ENCODE measurements at regions not wholly inside any gene's neighbourhood (a gene's known extent, or its start where the extent isn't known, plus 50 kb on each side); places are given as distances from the start of the nearest gene placed in this dataset.
A peak's percentile ranks its signal among the peaks of the same experiment; 100 is the strongest.

DNA sequence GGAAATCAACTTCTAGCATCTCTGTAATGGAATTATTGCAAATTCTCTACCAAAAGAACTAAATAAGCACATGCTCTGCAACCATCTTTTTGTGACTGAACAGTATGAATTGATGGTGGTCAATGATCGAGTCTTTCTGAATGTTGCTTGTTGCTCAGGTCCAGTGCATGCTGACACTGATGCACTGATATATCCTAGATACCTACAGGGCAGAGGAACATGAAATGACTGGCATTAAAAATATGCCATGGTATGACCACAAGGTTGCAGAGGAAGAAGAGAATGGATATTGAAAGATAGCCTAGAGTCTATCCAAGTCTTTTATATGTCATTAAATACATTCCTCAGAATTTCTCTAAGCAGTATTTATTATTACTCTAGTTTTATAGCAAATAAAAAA is 692.8 kb upstream of the TENM3 start:
- no peak overlapping the region for H3K4me3 Mint-ChIP-seq
- no peaks in the 10 kb centered on the region for H3K36me3 Mint-ChIP-seq (ENCODE audit: low read depth)
- peaks cover 4% of the 10 kb centered on the region for H3K27me3 Mint-ChIP-seq (ENCODE audit: low read depth)
- H3K9me3 Mint-ChIP-seq: no peaks in the 10 kb centered on the region
- H3K27ac Mint-ChIP-seq: no peak overlapping the region
- no peaks in the 10 kb centered on the region for H3K4me1 Mint-ChIP-seq
- TF ChIP-seq, protein P1, sequence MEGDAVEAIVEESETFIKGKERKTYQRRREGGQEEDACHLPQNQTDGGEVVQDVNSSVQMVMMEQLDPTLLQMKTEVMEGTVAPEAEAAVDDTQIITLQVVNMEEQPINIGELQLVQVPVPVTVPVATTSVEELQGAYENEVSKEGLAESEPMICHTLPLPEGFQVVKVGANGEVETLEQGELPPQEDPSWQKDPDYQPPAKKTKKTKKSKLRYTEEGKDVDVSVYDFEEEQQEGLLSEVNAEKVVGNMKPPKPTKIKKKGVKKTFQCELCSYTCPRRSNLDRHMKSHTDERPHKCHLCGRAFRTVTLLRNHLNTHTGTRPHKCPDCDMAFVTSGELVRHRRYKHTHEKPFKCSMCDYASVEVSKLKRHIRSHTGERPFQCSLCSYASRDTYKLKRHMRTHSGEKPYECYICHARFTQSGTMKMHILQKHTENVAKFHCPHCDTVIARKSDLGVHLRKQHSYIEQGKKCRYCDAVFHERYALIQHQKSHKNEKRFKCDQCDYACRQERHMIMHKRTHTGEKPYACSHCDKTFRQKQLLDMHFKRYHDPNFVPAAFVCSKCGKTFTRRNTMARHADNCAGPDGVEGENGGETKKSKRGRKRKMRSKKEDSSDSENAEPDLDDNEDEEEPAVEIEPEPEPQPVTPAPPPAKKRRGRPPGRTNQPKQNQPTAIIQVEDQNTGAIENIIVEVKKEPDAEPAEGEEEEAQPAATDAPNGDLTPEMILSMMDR (IDR thresholded peaks at IDR 0.05; ENCODE audit: unreplicated experiment in 3 of 3): no peak

DNA sequence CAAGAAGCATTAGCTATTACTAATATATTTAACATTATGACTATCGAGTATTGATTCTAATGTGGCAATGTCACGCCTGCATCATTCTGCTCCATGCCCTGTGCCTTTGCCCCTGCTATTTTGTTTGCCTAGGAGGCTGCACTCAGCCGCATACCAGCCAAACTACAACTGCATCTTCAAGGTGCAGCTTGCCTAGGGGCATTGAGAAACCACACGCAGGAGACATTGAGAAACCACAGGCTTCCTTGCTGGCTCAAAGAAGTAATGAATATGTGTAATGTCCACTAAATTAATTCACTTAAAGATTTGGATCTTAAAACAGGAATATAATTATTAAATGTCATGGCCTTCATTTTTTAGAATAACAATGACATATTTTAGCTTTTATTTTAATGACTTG is 683.6 kb upstream of the TENM3 start:
- Mint-ChIP-seq H3K9me3 (no peaks in the 10 kb centered on the region), H3K36me3 (ENCODE audit: low read depth) (no peaks in the 10 kb centered on the region), H3K27ac (no peak overlapping the region), H3K27me3 (ENCODE audit: low read depth) (no peaks in the 10 kb centered on the region), H3K4me1 (no peaks in the 10 kb centered on the region), H3K4me3 (no peak overlapping the region)
- TF ChIP-seq, protein P1 (IDR thresholded peaks at IDR 0.05; ENCODE audit: unreplicated experiment in 3 of 3): no peak

DNA sequence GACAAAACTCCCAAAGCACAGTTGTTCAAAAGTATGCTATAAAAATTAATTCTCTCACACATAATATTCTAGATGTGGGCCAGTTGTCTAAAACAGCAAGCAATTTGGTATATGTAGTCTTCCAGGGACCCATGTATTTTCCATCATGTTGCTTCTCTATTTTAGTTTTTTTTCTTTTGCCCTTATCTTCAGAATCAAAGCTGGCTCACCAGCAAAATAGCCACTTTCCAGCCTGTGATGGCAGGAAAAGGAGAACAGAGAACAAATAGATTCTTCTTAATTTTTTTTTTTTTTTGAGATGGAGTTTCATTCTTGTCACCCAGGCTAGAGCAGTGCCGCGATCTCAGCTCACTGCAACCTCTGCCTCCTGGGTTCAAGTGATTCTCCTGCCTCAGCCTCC is 680.8 kb upstream of the TENM3 start:
- Mint-ChIP-seq H3K4me3 (no peak overlapping the region), H3K36me3 (ENCODE audit: low read depth) (no peaks in the 10 kb centered on the region), H3K27ac (no peak overlapping the region), H3K27me3 (ENCODE audit: low read depth) (no peaks in the 10 kb centered on the region), H3K4me1 (peaks cover 13% of the 10 kb centered on the region), H3K9me3 (no peaks in the 10 kb centered on the region)
- TF ChIP-seq, protein P1 (IDR thresholded peaks at IDR 0.05; ENCODE audit: unreplicated experiment in 3 of 3): no peak

DNA sequence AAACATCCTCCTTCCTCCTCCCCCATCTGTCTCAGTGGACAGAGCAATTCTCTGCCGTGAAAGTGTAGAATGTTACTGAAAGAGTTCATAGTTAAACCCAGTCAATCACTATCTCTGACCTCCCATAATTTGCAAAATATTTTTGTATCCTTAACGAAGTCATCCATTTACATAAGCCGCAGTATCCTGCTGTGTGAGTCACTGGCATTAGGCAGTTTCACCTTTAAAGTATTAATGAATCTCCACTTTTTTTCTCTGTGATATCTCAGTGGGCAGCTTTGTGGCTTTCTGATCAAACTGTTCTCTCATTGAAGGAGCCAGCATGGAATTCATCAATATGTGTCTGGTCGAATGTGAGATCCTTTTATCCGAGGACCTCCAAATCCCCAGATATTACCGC is 678.6 kb upstream of the TENM3 start:
- Mint-ChIP-seq H3K9me3 (no peaks in the 10 kb centered on the region), H3K4me3 (no peak overlapping the region), H3K27ac (no peak overlapping the region), H3K27me3 (ENCODE audit: low read depth) (no peaks in the 10 kb centered on the region), H3K36me3 (ENCODE audit: low read depth) (no peaks in the 10 kb centered on the region), H3K4me1 (peaks cover 13% of the 10 kb centered on the region)
- TF ChIP-seq, protein P1 (IDR thresholded peaks at IDR 0.05; ENCODE audit: unreplicated experiment in 3 of 3): no peak

DNA sequence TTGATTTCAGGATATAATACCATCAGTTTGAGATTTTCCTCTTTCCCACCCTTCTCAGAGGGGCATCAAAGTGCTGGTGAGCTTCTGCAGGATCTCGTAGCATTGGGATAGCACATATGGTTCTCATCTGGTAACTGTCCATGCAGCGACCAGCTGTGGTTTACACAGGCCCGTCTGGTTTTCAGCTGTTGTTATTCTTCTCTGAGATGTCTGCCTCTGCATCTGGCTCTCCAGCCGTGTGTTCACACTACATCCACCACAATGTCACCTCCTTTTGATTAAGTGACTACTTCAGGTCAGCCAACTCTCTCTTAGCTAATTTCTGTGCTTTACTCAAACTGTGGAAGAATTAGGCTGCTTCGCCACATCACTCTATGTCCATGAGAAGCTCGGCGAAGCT is 676.7 kb upstream of the TENM3 start:
- H3K9me3 Mint-ChIP-seq: no peaks in the 10 kb centered on the region
- TF ChIP-seq, protein P1 (IDR thresholded peaks at IDR 0.05; ENCODE audit: unreplicated experiment in 3 of 3): no peak
- H3K36me3 Mint-ChIP-seq (ENCODE audit: low read depth): no peaks in the 10 kb centered on the region
- H3K4me3 Mint-ChIP-seq: no peak overlapping the region
- H3K4me1 Mint-ChIP-seq: peaks cover 13% of the 10 kb centered on the region
- peaks cover 3% of the 10 kb centered on the region for H3K27me3 Mint-ChIP-seq (ENCODE audit: low read depth)
- no peak overlapping the region for H3K27ac Mint-ChIP-seq

DNA sequence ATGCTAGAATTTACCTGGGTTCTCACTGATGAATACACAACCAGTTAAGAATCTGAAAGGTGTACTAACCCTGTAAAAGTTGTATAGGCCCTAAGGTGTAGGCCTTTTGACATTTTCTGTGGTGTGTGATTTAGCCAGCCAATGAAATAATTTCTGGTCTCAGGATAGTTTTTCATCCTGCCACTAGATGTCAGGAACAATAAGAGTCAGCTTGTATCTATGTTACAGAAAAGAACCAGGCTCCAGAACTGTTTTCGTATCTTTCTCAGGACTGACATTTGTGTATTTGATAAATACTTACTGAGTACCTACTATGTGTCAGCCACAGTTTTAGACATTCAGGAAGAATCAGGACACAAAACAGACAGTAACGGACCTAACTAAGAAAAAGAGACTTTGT is 673.6 kb upstream of the TENM3 start:
- no peaks in the 10 kb centered on the region for H3K36me3 Mint-ChIP-seq (ENCODE audit: low read depth)
- H3K4me3 Mint-ChIP-seq: no peak overlapping the region
- TF ChIP-seq, protein P1 (IDR thresholded peaks at IDR 0.05; ENCODE audit: unreplicated experiment in 3 of 3): peak; percentile 55 to 61 (median 60)
- peaks cover 13% of the 10 kb centered on the region for H3K4me1 Mint-ChIP-seq
- no peaks in the 10 kb centered on the region for H3K9me3 Mint-ChIP-seq
- peaks cover 3% of the 10 kb centered on the region for H3K27me3 Mint-ChIP-seq (ENCODE audit: low read depth)
- no peak overlapping the region for H3K27ac Mint-ChIP-seq
